ENCODE measurements at regions not wholly inside any gene's neighbourhood (a gene's known extent, or its start where the extent isn't known, plus 50 kb on each side); places are given as distances from the start of the nearest gene placed in this dataset.

- DNase-seq: peak; percentile 4
These were observed 166.8 kb upstream of the GRIK2 start for GRCh38 chr6:101226677-101227135.

- no peak for DNase-seq
These were observed 162.6 kb upstream of the GRIK2 start for GRCh38 chr6:101230866-101231265.

- no peak for DNase-seq
These were observed 161.8 kb upstream of the GRIK2 start for GRCh38 chr6:101231606-101232235.

GRCh38 chr6:101232961-101233360 lies 160.5 kb upstream of the GRIK2 start:
- no peak for DNase-seq

- no peak for DNase-seq
These were observed 156.8 kb upstream of the GRIK2 start for GRCh38 chr6:101236709-101237108.

DNA sequence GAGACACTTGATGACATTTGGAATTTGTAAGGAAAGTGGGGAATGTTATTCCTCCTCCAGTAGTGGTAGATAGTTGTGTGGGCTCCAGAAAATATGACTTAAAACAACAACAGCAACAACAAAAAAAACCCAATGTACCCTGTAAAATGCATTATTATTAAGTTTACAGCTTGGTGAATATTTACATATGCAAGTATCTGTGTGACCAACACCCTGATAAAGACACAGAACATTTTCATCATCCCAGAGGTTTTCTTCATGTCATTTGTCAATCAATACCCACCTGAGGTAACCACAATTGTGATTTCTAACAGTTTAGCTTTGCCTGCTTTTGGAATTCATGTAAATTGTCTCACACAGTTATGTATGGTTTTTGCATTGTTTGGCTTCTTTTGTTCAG lies 152.1 kb upstream of the GRIK2 start:
- no peak for DNase-seq

- DNase-seq: no peak
These were observed 144.0 kb upstream of the GRIK2 start for GRCh38 chr6:101249470-101249869.

GRCh38 chr6:101257163-101257562 lies 136.3 kb upstream of the GRIK2 start:
- no peak for DNase-seq

DNA sequence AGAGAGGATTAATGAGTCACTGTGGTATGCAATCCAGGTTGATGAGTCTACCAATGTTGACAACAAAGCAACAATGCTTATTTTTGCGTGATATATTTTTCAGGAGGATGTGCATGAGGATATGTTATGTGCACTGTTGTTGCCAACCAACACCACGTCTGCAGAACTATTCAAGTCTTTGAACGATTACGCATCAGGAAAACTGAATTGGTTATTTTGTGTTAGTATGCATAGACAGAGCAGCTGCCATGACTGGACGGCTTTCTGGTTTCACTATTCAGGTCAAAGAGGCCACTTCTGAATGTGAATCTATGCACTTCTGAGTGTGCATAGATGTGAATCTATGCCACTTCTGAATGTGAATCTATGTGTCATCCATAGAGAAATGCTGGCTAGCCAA lies 134.0 kb upstream of the GRIK2 start:
- no peak for DNase-seq

DNA sequence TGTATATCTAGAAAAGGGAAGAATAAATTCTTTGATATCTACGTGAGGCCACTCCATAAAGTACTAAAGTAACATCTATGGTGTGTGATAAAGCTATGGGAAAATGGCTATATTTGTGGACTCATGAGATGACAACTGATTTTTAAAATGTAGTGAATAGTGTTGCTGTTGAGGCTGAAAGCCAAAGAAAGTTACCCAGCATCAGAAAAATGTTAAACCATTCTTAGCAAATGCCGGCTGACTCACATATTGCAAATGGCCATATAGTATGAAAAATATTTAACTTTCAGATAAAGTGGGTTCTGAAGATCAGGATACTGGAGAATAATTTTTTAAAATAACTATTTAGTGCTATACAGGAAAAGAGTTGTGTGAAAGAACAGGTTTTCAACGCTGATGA lies 129.9 kb upstream of the GRIK2 start:
- DNase-seq: no peak

DNA sequence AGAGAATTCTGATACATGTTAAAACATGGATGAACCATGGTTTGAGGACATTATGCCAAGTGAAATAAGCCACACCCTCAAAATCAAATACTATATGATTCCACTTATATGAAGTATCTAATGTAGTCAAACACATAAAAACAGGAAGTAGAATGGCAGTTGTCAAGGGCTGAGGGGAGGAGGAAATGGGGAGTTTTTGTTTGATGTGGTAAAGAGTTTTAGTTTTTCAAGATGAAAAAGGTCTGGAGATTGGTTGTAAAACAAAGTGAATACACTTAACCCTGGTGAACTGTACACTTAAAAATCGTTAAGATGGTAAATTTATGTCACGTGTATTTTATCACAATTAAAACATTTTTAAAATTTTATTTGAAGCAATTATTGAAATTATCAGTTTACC lies 127.4 kb upstream of the GRIK2 start:
- no peak for DNase-seq

DNA sequence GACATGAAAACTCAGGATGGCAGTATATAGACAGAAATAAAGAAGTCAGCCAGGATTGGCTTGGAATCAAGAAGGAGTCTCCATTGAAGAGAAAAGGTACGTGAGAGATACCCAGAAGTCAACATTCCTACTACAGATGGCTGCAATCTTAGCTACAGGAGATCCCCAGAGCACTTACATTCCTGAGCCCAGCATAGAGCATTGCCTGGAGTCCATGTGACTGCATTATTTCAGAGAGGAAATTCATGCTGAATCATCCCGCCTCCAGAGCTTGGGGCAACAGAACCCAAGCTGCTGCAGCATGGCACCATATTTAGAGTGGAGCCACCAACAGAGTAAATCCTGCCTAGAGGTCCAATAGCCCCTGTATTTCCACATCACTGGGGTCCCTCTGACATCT lies 125.0 kb upstream of the GRIK2 start:
- no peak for DNase-seq

GRCh38 chr6:101275251-101275650 lies 118.3 kb upstream of the GRIK2 start:
- DNase-seq: no peak

GRCh38 chr6:101276066-101276465 lies 117.4 kb upstream of the GRIK2 start:
- DNase-seq: no peak

- DNase-seq: no peak
These were observed 114.1 kb upstream of the GRIK2 start for GRCh38 chr6:101279410-101279809.

DNA sequence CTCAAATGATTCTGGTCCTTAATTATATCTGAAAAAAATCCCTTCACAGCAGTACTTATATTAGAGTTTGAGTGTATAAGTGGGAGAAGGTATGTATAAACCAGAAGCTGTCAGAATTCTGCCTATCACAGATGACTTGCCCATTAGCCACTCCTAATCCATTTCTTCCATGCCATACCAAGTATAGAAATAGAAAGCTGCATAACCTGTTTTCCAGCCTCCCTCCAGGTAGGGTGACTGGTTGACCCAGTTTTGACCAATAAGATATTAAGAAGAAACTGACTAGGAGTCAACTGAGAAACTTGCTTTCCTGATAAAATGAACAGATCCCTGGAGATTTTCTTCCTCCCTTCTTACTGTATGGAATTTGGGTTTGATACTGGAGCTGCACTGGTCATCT lies 112.2 kb upstream of the GRIK2 start:
- DNase-seq: no peak

DNA sequence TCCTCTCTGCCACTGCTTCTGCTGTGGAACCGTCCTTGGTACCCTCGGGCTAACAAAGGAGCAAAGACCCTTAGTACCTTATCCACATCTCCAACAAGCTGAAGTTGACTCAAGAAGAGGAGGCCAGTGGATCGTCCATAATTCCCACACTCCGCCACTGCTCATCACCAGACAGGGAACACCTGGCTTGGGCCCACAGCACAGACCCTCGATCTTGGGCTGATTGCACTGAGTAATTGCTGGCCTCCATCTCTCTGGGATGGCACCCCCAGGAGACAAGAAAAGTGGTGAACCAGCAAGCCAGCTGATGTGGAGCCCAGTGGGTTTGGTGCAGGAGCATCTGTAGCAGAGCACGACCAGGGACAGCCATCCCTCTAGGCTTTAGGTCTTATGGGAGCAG lies 109.4 kb upstream of the GRIK2 start:
- no peak for DNase-seq

DNA sequence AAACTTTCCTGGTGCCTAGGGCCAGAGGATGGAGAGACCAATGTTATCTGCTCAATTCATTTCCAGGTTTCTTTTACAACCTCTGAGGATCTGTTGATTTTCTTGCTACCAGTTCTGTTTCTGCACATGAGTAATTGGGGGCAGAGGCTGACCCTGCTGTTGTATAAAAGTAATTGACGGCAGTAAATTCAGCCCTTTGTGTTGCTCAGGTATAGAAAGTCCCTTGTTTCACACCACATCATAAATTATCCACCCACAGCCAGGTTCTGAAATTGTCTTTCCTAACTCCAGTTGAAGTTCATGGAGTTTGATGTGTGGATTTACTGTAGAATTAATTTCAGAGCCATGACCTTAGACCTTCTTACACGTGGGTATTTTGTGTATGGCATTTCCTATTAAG lies 107.4 kb upstream of the GRIK2 start:
- peak; percentile 10 for DNase-seq

DNA sequence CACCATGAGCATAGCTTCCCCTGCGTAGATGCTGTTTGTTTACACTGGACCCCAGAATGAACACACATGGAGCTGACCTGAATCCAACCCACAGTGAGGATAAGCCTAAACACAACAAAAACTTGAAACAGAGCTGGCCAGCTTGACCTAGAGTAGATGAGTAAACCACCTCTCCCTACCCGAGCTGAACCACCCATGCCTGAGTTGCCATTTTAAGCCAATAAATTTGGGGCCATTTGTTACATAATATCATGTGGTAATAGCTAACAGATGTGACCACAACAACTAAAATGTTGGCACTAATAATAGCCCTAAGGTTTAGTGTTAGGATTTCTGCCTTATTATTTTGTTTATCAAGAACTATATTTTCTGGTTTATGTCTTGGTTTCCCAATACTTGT lies 103.2 kb upstream of the GRIK2 start:
- no peak for DNase-seq

GRCh38 chr6:101294051-101294638 lies 99.4 kb upstream of the GRIK2 start:
- no peak for DNase-seq

DNA sequence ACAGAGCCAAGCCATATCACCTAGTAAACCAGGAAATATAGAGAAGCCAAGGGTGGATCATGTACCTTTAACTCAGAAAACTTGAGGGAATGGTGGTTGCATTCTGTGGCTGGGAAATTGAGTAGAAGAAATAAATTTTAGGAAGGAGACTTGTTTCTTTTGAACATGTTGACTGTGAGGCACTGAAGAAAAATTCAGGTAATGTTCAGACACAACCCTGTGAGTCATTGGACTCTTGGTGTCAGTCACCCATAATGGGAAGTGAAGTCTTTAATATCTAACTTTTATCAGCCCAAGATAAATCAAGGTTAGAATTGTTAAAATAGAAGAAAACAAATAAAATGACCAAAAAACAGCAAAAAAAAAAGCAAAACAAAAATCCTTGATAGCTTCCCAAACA lies 98.8 kb upstream of the GRIK2 start:
- no peak for DNase-seq

DNA sequence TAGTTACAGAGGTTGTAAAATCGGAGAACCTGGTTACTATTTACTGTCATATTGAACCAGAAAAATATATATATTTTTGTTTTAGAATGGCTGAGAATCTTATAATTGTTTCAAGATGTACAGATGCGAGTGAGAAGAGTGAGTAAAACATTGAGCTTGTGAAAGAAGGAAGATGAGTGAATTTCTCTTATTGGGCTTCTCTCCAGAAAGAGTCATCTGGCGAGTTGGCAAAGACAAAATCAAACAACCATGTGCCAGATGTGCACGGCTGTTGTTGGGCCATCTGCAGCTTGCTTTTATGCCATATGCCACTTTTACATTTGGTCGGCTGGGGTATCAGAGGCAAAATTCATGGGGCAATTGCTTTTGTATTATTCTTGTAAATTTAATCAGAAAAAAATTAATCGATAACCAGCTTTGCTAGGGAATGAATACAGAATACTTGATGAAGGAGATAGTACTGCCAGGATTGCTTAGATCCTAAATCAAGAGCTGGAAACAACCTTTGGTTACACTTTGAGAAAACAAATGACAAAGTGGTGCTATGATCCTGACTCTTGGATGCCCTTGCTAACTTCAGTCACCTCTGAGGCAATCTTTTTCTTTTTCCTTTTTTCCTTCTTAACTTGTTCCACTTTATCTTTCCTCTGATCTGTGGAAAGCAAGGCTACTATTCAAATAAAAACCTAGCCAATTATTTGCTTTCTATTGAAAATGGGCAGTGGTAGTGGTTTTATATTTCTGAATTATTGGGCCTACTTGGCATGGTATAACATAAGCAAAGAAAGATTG lies 97.1 kb upstream of the GRIK2 start:
- peak; percentile 58 for DNase-seq

- no peak for DNase-seq
These were observed 90.9 kb upstream of the GRIK2 start for GRCh38 chr6:101302593-101302992.

DNA sequence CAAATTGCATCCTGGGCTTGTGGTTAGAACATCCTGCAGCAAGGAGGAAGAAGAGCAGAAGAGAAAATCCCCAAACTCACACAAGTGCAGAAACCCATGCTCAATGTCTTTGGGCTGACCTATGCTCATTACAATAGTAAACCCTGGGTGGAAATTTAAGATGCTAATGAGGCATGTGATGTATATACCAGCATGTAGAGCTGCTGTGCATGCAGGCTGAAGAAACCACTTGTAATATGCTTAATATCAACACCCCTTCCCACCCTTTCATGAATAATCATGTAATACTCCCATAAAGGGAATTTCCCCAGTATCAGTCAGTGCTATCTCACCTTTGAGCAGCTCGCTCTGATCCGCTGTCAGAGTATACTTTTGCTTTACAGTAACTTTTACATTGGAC lies 90.0 kb upstream of the GRIK2 start:
- no peak for DNase-seq
